Esophagus mucosa (tissue), 1 donor: ENCODE measurements at regions not wholly inside any gene's neighbourhood (a gene's known extent, or its start where the extent isn't known, plus 50 kb on each side); places are given as distances from the start of the nearest gene placed in this dataset.

Experiments
- ATAC-seq: fragments of 200-7000 bp; cut with Tn5 transposase; one replicate; pipeline ENCODE4 v1.9.1; 2020
- donor health status: DM: yes; HTN: yes; CAD: no.

- ATAC-seq = no peak
These were observed 286.8 kb upstream of the ANO3 start for GRCh38 chr11:26045082-26045481.

GRCh38 chr11:26048271-26048670, 283.7 kb upstream of the ANO3 start:
- ATAC-seq = no peak

GRCh38 chr11:26053966-26054365, 278.0 kb upstream of the ANO3 start:
- ATAC-seq = no peak

- no peak for ATAC-seq
These were observed 269.3 kb upstream of the ANO3 start for GRCh38 chr11:26062660-26063059.

GRCh38 chr11:26063915-26064314, 268.0 kb upstream of the ANO3 start:
- ATAC-seq = no peak

GRCh38 chr11:26065944-26066343, 266.0 kb upstream of the ANO3 start:
- no peak for ATAC-seq

- ATAC-seq = no peak
These were observed 261.1 kb upstream of the ANO3 start for GRCh38 chr11:26070714-26071380.

GRCh38 chr11:26072614-26073153, 259.2 kb upstream of the ANO3 start:
- ATAC-seq = no peak

GRCh38 chr11:26073646-26074045, 258.3 kb upstream of the ANO3 start:
- ATAC-seq = no peak

GRCh38 chr11:26076233-26076990, 255.5 kb upstream of the ANO3 start:
- ATAC-seq = no peak

GRCh38 chr11:26078231-26078821, 253.6 kb upstream of the ANO3 start:
- no peak for ATAC-seq

GRCh38 chr11:26084313-26084712, 247.6 kb upstream of the ANO3 start:
- no peak for ATAC-seq

GRCh38 chr11:26086028-26086427, 245.9 kb upstream of the ANO3 start:
- ATAC-seq = no peak

- ATAC-seq = no peak
These were observed 244.6 kb upstream of the ANO3 start for GRCh38 chr11:26087120-26087935.

GRCh38 chr11:26088391-26088790, 243.5 kb upstream of the ANO3 start:
- no peak for ATAC-seq

- no peak for ATAC-seq
These were observed 241.3 kb upstream of the ANO3 start for GRCh38 chr11:26090651-26091050.

GRCh38 chr11:26093206-26093605, 238.7 kb upstream of the ANO3 start:
- ATAC-seq = no peak

- ATAC-seq = no peak
These were observed 236.6 kb upstream of the ANO3 start for GRCh38 chr11:26095340-26095739.

- ATAC-seq = no peak
These were observed 235.5 kb upstream of the ANO3 start for GRCh38 chr11:26096451-26096850.

GRCh38 chr11:26102325-26102724, 229.6 kb upstream of the ANO3 start:
- no peak for ATAC-seq

- ATAC-seq = no peak
These were observed 226.0 kb upstream of the ANO3 start for GRCh38 chr11:26105762-26106423.

- no peak for ATAC-seq
These were observed 225.2 kb upstream of the ANO3 start for GRCh38 chr11:26106726-26107125.
